ENCODE measurements at regions not wholly inside any gene's neighbourhood (a gene's known extent, or its start where the extent isn't known, plus 50 kb on each side); places are given as distances from the start of the nearest gene placed in this dataset.
A peak's percentile ranks its signal among the peaks of the same experiment; 100 is the strongest.

DNA sequence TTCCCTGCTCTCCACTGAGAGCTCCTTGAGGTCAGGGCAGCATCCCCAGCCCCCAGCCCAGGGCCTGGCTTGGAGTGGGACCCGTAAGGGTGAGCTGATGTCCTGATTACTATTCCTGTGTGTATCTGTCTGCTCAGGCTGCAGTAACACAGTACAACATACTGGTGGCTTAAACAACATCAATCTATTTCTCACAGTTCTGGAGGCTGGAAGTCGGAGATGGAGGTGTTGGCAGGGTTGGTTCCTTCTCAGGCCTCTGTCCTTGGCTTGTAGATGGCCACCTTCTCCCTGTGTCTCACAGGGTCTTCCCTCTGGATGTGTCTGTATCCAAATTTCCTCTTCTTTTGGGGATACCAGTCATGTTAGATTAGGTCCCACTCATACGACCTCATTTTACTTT, 246.4 kb upstream of the POU3F1 start:
- TF ChIP-seq CTCF (IDR thresholded peaks at IDR 0.05) (no peak), POLR2A (IDR thresholded peaks at IDR 0.05) (no peak)
- 76 to 89% (median 85%) methylated on average over 3 of the region's 3 CpGs for WGBS, 4 donors
- intact Hi-C loops (cut with DNase I) = no loop called here
- no peaks in the 10 kb centered on the region for H3K9me3 ChIP-seq (replicated peaks in 1 of 3)
- DNase-seq = no peak
- no peak overlapping the region for H3K4me3 ChIP-seq
- peaks cover 0 to 6% of the 10 kb centered on the region in 2 donors for H3K4me1 ChIP-seq (replicated peaks in 1 of 2)
- H3K36me3 ChIP-seq (replicated peaks in 1 of 2) = no peaks in the 10 kb centered on the region
- no peak overlapping the region for H3K27ac ChIP-seq
- H3K27me3 ChIP-seq = no peaks in the 10 kb centered on the region

DNA sequence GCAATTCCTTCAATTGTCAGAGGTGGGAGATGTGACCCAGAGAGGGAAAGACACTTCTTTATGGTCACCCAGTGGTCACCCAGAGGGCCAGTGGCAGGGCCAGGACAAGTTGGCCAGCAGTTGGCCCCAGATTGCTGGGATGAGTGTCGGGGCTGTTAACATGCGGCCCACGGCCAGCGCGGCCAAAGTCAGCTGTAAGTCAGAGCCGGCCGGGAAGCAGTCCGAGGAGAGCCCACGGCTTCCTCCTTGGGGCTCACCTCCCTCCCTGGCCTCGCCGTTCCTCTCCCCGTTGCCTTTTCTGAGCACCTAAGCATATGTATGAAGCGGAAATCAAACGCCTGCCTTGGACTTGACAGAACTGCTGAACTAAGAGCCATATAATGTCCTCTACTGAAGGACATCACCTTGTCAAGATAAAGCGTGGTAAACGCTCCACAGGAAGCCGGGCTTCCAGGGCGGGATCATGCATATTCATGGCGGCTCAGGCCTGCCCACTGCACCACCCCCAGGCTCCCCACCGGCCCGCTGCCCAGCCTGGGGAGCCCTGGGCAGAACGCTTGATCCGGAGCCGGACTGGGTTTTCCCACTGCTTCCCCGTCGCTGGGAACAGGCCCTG, 245.4 kb upstream of the POU3F1 start:
- peak overlapping the region in 1 of 5 donors; percentile 6 for H3K27ac ChIP-seq
- no peak for TF ChIP-seq POLR2A (IDR thresholded peaks at IDR 0.05)
- TF ChIP-seq CTCF (IDR thresholded peaks at IDR 0.05) = no peak
- H3K4me1 ChIP-seq (replicated peaks in 1 of 2) = peaks cover 0 to 6% of the 10 kb centered on the region in 2 donors
- intact Hi-C loops (cut with DNase I) = no loop called here
- peak overlapping the region in 1 of 4 donors; percentile 24 for H3K4me3 ChIP-seq
- H3K27me3 ChIP-seq = no peaks in the 10 kb centered on the region
- DNase-seq = peak in 1 of 7 donors; percentile 23
- no peaks in the 10 kb centered on the region for H3K36me3 ChIP-seq (replicated peaks in 1 of 2)
- 16 to 35% (median 24%) methylated on average over 2 to 26 of the region's 26 CpGs for WGBS, 4 donors
- H3K9me3 ChIP-seq (replicated peaks in 1 of 3) = no peaks in the 10 kb centered on the region

DNA sequence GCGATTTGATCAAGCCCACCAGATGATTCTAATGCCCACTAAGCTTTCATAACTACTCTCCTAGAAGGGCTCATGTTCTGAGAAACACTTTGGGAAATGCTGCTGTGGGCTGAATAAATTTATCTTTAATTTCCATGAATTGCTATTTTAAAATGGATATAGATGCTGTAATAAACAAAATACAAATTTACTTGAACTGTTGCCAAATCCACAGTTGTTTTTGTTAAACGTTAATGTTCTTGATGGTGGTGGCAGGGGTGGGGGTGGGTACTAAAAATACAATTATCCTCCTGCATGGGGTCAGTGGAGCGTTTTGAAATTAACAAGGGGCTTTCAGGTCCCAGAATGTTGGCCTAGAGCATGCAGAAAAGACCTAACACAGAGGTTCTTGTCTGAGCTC, 244.7 kb upstream of the POU3F1 start:
- Histone ChIP-seq H3K27ac (no peak overlapping the region), H3K9me3 (replicated peaks in 1 of 3) (no peaks in the 10 kb centered on the region), H3K4me3 (no peak overlapping the region), H3K4me1 (replicated peaks in 1 of 2) (peaks cover 0 to 6% of the 10 kb centered on the region in 2 donors), H3K36me3 (replicated peaks in 1 of 2) (no peaks in the 10 kb centered on the region), H3K27me3 (no peaks in the 10 kb centered on the region)
- WGBS, 4 donors = 45 to 57% (median 52%) methylated on average over 3 of the region's 3 CpGs
- TF ChIP-seq POLR2A (IDR thresholded peaks at IDR 0.05) (no peak), CTCF (IDR thresholded peaks at IDR 0.05) (no peak)
- no peak for DNase-seq
- intact Hi-C loops (cut with DNase I) = no loop called here

DNA sequence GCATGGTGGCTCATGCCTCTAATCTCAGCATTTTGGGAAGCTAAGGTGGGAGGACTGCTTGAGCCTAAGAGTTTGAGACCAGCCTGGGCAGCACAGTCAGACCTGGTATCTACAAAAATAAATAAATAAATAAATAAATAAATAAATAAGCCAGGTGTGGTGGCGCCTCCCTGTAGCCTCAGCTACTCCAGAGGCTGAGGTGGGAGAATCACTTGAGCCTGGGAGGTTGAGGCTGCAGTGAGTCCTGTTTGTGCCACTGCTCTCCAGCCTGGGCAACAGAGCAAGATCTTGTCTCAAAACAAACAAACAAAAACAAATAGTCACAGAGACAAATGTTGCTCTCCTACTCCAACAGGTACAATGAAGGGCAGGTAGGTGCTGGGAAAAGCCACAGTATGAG, 242.4 kb upstream of the POU3F1 start:
- no peak for TF ChIP-seq POLR2A (IDR thresholded peaks at IDR 0.05)
- no peak for TF ChIP-seq CTCF (IDR thresholded peaks at IDR 0.05)
- Histone ChIP-seq H3K9me3 (replicated peaks in 1 of 3) (no peaks in the 10 kb centered on the region), H3K27me3 (no peaks in the 10 kb centered on the region), H3K4me3 (no peak overlapping the region), H3K36me3 (replicated peaks in 1 of 2) (no peaks in the 10 kb centered on the region), H3K27ac (no peak overlapping the region), H3K4me1 (replicated peaks in 1 of 2) (peaks cover 0 to 11% of the 10 kb centered on the region in 2 donors)
- intact Hi-C loops (cut with DNase I) = no loop called here
- 91 to 100% (median 95%) methylated on average over 1 of the region's 1 CpG for WGBS, 4 donors
- DNase-seq = no peak

All from adrenal gland (tissue), 9 donors.